ENCODE measurements at regions not wholly inside any gene's neighbourhood (a gene's known extent, or its start where the extent isn't known, plus 50 kb on each side); places are given as distances from the start of the nearest gene placed in this dataset.

DNA sequence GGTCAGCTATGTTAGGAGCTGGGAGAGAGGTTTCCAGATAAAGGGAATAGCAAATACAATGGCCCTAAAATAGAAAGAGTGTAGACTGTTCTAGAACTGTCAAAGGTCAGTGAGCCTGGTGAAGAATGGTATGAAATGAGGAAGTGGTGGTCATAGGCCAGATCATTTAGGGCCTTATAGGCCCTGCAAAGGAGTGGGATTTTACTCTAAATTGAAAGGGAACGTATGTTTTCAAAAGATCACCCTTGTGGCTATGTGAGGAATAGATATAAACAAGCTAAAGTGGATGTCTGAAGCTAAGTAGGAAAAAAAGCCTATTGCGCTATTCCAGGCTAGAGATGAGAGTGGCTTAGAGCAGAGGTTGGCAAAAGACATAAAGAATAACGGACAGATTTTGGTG lies 70.7 kb upstream of the TDRD3 start:
- TF ChIP-seq, protein P1, sequence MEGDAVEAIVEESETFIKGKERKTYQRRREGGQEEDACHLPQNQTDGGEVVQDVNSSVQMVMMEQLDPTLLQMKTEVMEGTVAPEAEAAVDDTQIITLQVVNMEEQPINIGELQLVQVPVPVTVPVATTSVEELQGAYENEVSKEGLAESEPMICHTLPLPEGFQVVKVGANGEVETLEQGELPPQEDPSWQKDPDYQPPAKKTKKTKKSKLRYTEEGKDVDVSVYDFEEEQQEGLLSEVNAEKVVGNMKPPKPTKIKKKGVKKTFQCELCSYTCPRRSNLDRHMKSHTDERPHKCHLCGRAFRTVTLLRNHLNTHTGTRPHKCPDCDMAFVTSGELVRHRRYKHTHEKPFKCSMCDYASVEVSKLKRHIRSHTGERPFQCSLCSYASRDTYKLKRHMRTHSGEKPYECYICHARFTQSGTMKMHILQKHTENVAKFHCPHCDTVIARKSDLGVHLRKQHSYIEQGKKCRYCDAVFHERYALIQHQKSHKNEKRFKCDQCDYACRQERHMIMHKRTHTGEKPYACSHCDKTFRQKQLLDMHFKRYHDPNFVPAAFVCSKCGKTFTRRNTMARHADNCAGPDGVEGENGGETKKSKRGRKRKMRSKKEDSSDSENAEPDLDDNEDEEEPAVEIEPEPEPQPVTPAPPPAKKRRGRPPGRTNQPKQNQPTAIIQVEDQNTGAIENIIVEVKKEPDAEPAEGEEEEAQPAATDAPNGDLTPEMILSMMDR (conservative IDR thresholded peaks at IDR 0.05; ENCODE audit: low read depth, low read length), result no peak
- TF ChIP-seq CEBPB (IDR thresholded peaks at IDR 0.05; ENCODE audit: low read depth, low read length) (no peak), RFX5 (IDR thresholded peaks at IDR 0.05; ENCODE audit: low read depth, low read length) (no peak), ELK1 (IDR thresholded peaks at IDR 0.05; ENCODE audit: borderline replicate concordance, low read depth, low read length) (no peak), MXI1 (IDR thresholded peaks at IDR 0.05; ENCODE audit: borderline replicate concordance, low read depth, low read length) (no peak), POLR2A (IDR thresholded peaks at IDR 0.05; ENCODE audit: low read depth, low read length) (no peak), RCOR1 (IDR thresholded peaks at IDR 0.05; ENCODE audit: insufficient replicate concordance, low read length) (no peak), RAD21 (IDR thresholded peaks at IDR 0.05; ENCODE audit: low read length) (no peak), BHLHE40 (IDR thresholded peaks at IDR 0.05; ENCODE audit: low read depth, low read length) (no peak), SMC3 (IDR thresholded peaks at IDR 0.05; ENCODE audit: low read depth, low read length) (no peak), MAZ (IDR thresholded peaks at IDR 0.05; ENCODE audit: borderline replicate concordance, low read depth, low read length) (no peak), FOS (IDR thresholded peaks at IDR 0.05; ENCODE audit: low read depth, low read length) (no peak), NFE2L2 (IDR thresholded peaks at IDR 0.05; ENCODE audit: low read depth, low read length) (no peak)
- TF ChIP-seq, protein P2, sequence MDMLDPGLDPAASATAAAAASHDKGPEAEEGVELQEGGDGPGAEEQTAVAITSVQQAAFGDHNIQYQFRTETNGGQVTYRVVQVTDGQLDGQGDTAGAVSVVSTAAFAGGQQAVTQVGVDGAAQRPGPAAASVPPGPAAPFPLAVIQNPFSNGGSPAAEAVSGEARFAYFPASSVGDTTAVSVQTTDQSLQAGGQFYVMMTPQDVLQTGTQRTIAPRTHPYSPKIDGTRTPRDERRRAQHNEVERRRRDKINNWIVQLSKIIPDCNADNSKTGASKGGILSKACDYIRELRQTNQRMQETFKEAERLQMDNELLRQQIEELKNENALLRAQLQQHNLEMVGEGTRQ (IDR thresholded peaks at IDR 0.05; ENCODE audit: low read depth, low read length), result no peak

All from IMR-90 (cell line).